Fibroblast of lung (primary cell): ENCODE measurements at regions not wholly inside any gene's neighbourhood (a gene's known extent, or its start where the extent isn't known, plus 50 kb on each side); places are given as distances from the start of the nearest gene placed in this dataset.

Experiments
- DNase-seq, 2 donors: peaks; one replicate each; pipeline versions ENCODE4 v3.0.0 to v3.0.0-alpha.2; 2010; ENCODE audit warnings: low read depth in 2 of 2
- H2AFZ ChIP-seq: 2 replicates; pipeline ENCODE4 v1.5.1; 2012; ENCODE audit warnings: low read length, control low read depth, inconsistent platforms
- H3K27ac ChIP-seq: 2 replicates; pipeline ENCODE4 v1.5.1; 2011; ENCODE audit warnings: low read length, control low read depth; ENCODE audit not compliant: insufficient read depth
- H3K27me3 ChIP-seq: 2 replicates; pipeline ENCODE4 v1.5.1; 2011; ENCODE audit warnings: mild to moderate bottlenecking, low read length; ENCODE audit not compliant: control insufficient read depth, insufficient read depth
- H3K36me3 ChIP-seq: 2 replicates; pipeline ENCODE4 v1.5.1; 2011; ENCODE audit warnings: low read length; ENCODE audit not compliant: control insufficient read depth, insufficient read depth
- H3K4me1 ChIP-seq: 2 replicates; pipeline ENCODE4 v1.5.1; 2011; ENCODE audit warnings: low read length; ENCODE audit not compliant: control insufficient read depth, insufficient read depth; ENCODE audit errors: extremely low read depth
- H3K4me2 ChIP-seq: 2 replicates; pipeline ENCODE4 v1.5.1; 2011; ENCODE audit warnings: low read length, control low read depth; ENCODE audit not compliant: insufficient read depth; ENCODE audit errors: extremely low read depth
- H3K4me3 ChIP-seq, 4 experiments: fragments of 200-600 bp in 1 of 4; sonication (generic) in 1 of 4; replicated peaks in 1 of 4; 2 replicates each; pipeline ENCODE4 v1.5.1; 2011 to 2016; ENCODE audit warnings: low read length in 4 of 4, low read depth in 3 of 4, mild to moderate bottlenecking in 3 of 4, control low read depth in 2 of 4, inconsistent platforms in 1 of 4, mixed read lengths in 1 of 4; ENCODE audit not compliant: insufficient read depth in 1 of 4; ENCODE audit errors: control extremely low read depth in 1 of 4
- H3K79me2 ChIP-seq: 2 replicates; pipeline ENCODE4 v1.5.1; 2012; ENCODE audit warnings: mild to moderate bottlenecking, low read length, inconsistent platforms; ENCODE audit not compliant: control insufficient read depth, insufficient read depth
- H3K9ac ChIP-seq: 2 replicates; pipeline ENCODE4 v1.5.1; 2011; ENCODE audit warnings: mild to moderate bottlenecking, low read length, control low read depth; ENCODE audit not compliant: insufficient read depth
- H3K9me3 ChIP-seq: 2 replicates; pipeline ENCODE4 v1.5.1; 2012; ENCODE audit warnings: low read depth, low read length; ENCODE audit not compliant: control insufficient read depth, insufficient read depth
- H4K20me1 ChIP-seq: 2 replicates; pipeline ENCODE4 v1.5.1; 2011; ENCODE audit warnings: low read length; ENCODE audit not compliant: control insufficient read depth, insufficient read depth; ENCODE audit errors: extremely low read depth
- EZH2 ChIP-seq: IDR thresholded peaks from 2 replicates; pipeline ENCODE4 v1.5.1; 2012; ENCODE audit warnings: low read length, control low read depth, mild to moderate bottlenecking; ENCODE audit errors: missing control alignments
- TF ChIP-seq, protein P1 (sequence below), 2 donors: IDR thresholded peaks in 1 of 2; conservative IDR thresholded peaks in 1 of 2; 1 replicate in 1 of 2; 2 replicates in 1 of 2; pipeline ENCODE4 v1.5.1; 2011 to 2012; ENCODE audit warnings: low read length in 2 of 2, control low read depth in 1 of 2, inconsistent platforms in 1 of 2, low read depth in 1 of 2, mild to moderate bottlenecking in 1 of 2

DNA sequence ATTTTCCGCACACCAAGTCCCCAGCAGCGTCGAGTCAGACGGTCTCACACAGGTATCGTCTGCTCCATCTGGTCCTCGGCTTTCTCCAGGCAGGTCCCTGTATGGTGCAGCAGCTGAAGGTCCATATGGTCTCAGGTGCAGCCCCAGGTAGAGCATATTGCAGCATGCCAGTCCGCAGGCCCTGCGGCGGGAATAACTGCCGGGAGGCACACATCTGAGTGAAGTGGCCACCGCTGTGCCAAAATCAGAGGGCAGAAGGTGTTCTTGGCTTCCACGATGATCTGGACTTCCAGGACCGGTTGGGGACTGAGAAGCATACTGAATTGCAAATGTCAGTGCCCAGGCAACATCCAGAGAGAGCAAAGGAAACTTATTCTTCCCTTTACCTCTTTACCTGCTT, 320.3 kb downstream of the RNF144A start:
- Histone ChIP-seq H3K9ac (no peak overlapping the region), H4K20me1 (no peaks in the 10 kb centered on the region), H2AFZ (no peak overlapping the region), H3K27me3 (no peaks in the 10 kb centered on the region), H3K9me3 (no peaks in the 10 kb centered on the region), H3K27ac (no peak overlapping the region), H3K36me3 (no peaks in the 10 kb centered on the region), H3K4me2 (no peak overlapping the region), H3K4me3 (no peak overlapping the region), H3K4me1 (no peaks in the 10 kb centered on the region), H3K79me2 (no peaks in the 10 kb centered on the region)
- no peak for DNase-seq
- TF ChIP-seq, protein P1, sequence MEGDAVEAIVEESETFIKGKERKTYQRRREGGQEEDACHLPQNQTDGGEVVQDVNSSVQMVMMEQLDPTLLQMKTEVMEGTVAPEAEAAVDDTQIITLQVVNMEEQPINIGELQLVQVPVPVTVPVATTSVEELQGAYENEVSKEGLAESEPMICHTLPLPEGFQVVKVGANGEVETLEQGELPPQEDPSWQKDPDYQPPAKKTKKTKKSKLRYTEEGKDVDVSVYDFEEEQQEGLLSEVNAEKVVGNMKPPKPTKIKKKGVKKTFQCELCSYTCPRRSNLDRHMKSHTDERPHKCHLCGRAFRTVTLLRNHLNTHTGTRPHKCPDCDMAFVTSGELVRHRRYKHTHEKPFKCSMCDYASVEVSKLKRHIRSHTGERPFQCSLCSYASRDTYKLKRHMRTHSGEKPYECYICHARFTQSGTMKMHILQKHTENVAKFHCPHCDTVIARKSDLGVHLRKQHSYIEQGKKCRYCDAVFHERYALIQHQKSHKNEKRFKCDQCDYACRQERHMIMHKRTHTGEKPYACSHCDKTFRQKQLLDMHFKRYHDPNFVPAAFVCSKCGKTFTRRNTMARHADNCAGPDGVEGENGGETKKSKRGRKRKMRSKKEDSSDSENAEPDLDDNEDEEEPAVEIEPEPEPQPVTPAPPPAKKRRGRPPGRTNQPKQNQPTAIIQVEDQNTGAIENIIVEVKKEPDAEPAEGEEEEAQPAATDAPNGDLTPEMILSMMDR (conservative IDR thresholded peaks at IDR 0.05 in 1 of 2, IDR thresholded peaks at IDR 0.05 in 1 of 2; ENCODE audit: low read depth in 1 of 2, low read length in 2 of 2) = no peak
- no peak for TF ChIP-seq EZH2

DNA sequence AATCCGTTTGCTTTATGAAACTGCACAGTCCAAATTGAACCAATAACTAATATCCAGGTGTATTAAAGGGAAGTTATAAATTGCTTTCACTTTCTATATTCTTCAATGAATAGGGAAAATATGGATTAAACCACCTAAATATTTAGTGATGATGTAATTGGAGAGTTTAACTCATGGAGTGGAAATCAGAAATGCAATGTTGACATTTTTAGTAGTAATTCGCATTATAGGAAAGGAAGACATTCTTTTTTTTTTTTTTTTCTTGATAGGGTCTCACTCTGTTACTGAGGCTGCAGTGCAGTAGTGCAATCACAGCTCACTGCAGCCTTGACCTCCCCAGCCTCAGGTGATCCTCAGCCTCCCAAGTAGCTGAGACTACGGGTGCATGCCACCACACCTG, 321.9 kb downstream of the RNF144A start:
- TF ChIP-seq EZH2 = no peak
- TF ChIP-seq, protein P1 (conservative IDR thresholded peaks at IDR 0.05 in 1 of 2, IDR thresholded peaks at IDR 0.05 in 1 of 2; ENCODE audit: low read depth in 1 of 2, low read length in 2 of 2) = no peak
- no peaks in the 10 kb centered on the region for H4K20me1 ChIP-seq
- H3K9me3 ChIP-seq = no peaks in the 10 kb centered on the region
- no peak for DNase-seq
- H2AFZ ChIP-seq = no peak overlapping the region
- no peak overlapping the region for H3K4me3 ChIP-seq
- H3K9ac ChIP-seq = no peak overlapping the region
- no peak overlapping the region for H3K27ac ChIP-seq
- H3K27me3 ChIP-seq = no peaks in the 10 kb centered on the region
- no peak overlapping the region for H3K4me2 ChIP-seq
- no peaks in the 10 kb centered on the region for H3K79me2 ChIP-seq
- H3K4me1 ChIP-seq = no peaks in the 10 kb centered on the region
- H3K36me3 ChIP-seq = no peaks in the 10 kb centered on the region

- H3K27ac ChIP-seq = no peak overlapping the region
- no peak overlapping the region for H3K4me3 ChIP-seq
- H4K20me1 ChIP-seq = no peaks in the 10 kb centered on the region
- no peak for DNase-seq
- H3K79me2 ChIP-seq = no peaks in the 10 kb centered on the region
- no peaks in the 10 kb centered on the region for H3K36me3 ChIP-seq
- TF ChIP-seq, protein P1 (conservative IDR thresholded peaks at IDR 0.05 in 1 of 2, IDR thresholded peaks at IDR 0.05 in 1 of 2; ENCODE audit: low read depth in 1 of 2, low read length in 2 of 2) = no peak
- TF ChIP-seq EZH2 = no peak
- no peak overlapping the region for H3K4me2 ChIP-seq
- H2AFZ ChIP-seq = no peak overlapping the region
- no peaks in the 10 kb centered on the region for H3K27me3 ChIP-seq
- H3K4me1 ChIP-seq = no peaks in the 10 kb centered on the region
- H3K9me3 ChIP-seq = no peaks in the 10 kb centered on the region
- no peak overlapping the region for H3K9ac ChIP-seq
Observed at GRCh38 chr2:7241041-7241745, 324.0 kb downstream of the RNF144A start.
